ENCODE measurements at regions not wholly inside any gene's neighbourhood (a gene's known extent, or its start where the extent isn't known, plus 50 kb on each side); places are given as distances from the start of the nearest gene placed in this dataset.

- TF ChIP-seq ZNF121 (CRISPR knock-in tag; IDR thresholded peaks at IDR 0.05), result no peak
- TF ChIP-seq OVOL2 (CRISPR knock-in tag; IDR thresholded peaks at IDR 0.05; ENCODE audit: borderline replicate concordance), result no peak
- no peak for TF ChIP-seq IRF2 (CRISPR knock-in tag; IDR thresholded peaks at IDR 0.05; ENCODE audit: borderline replicate concordance, low read depth)
- TF ChIP-seq, protein P1, sequence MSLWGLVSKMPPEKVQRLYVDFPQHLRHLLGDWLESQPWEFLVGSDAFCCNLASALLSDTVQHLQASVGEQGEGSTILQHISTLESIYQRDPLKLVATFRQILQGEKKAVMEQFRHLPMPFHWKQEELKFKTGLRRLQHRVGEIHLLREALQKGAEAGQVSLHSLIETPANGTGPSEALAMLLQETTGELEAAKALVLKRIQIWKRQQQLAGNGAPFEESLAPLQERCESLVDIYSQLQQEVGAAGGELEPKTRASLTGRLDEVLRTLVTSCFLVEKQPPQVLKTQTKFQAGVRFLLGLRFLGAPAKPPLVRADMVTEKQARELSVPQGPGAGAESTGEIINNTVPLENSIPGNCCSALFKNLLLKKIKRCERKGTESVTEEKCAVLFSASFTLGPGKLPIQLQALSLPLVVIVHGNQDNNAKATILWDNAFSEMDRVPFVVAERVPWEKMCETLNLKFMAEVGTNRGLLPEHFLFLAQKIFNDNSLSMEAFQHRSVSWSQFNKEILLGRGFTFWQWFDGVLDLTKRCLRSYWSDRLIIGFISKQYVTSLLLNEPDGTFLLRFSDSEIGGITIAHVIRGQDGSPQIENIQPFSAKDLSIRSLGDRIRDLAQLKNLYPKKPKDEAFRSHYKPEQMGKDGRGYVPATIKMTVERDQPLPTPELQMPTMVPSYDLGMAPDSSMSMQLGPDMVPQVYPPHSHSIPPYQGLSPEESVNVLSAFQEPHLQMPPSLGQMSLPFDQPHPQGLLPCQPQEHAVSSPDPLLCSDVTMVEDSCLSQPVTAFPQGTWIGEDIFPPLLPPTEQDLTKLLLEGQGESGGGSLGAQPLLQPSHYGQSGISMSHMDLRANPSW (CRISPR knock-in tag; conservative IDR thresholded peaks at IDR 0.05; ENCODE audit: low read depth), result no peak
- TF ChIP-seq, protein P2, sequence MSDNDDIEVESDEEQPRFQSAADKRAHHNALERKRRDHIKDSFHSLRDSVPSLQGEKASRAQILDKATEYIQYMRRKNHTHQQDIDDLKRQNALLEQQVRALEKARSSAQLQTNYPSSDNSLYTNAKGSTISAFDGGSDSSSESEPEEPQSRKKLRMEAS (CRISPR knock-in tag; IDR thresholded peaks at IDR 0.05), result no peak
- TF ChIP-seq ETV6 (CRISPR knock-in tag; IDR thresholded peaks at IDR 0.05), result no peak
- TF ChIP-seq, protein P3, sequence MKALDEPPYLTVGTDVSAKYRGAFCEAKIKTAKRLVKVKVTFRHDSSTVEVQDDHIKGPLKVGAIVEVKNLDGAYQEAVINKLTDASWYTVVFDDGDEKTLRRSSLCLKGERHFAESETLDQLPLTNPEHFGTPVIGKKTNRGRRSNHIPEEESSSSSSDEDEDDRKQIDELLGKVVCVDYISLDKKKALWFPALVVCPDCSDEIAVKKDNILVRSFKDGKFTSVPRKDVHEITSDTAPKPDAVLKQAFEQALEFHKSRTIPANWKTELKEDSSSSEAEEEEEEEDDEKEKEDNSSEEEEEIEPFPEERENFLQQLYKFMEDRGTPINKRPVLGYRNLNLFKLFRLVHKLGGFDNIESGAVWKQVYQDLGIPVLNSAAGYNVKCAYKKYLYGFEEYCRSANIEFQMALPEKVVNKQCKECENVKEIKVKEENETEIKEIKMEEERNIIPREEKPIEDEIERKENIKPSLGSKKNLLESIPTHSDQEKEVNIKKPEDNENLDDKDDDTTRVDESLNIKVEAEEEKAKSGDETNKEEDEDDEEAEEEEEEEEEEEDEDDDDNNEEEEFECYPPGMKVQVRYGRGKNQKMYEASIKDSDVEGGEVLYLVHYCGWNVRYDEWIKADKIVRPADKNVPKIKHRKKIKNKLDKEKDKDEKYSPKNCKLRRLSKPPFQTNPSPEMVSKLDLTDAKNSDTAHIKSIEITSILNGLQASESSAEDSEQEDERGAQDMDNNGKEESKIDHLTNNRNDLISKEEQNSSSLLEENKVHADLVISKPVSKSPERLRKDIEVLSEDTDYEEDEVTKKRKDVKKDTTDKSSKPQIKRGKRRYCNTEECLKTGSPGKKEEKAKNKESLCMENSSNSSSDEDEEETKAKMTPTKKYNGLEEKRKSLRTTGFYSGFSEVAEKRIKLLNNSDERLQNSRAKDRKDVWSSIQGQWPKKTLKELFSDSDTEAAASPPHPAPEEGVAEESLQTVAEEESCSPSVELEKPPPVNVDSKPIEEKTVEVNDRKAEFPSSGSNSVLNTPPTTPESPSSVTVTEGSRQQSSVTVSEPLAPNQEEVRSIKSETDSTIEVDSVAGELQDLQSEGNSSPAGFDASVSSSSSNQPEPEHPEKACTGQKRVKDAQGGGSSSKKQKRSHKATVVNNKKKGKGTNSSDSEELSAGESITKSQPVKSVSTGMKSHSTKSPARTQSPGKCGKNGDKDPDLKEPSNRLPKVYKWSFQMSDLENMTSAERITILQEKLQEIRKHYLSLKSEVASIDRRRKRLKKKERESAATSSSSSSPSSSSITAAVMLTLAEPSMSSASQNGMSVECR (CRISPR knock-in tag; IDR thresholded peaks at IDR 0.05; ENCODE audit: borderline replicate concordance), result no peak
- no peak for TF ChIP-seq ZNF396 (CRISPR knock-in tag; IDR thresholded peaks at IDR 0.05; ENCODE audit: borderline replicate concordance)
- TF ChIP-seq, protein P4, sequence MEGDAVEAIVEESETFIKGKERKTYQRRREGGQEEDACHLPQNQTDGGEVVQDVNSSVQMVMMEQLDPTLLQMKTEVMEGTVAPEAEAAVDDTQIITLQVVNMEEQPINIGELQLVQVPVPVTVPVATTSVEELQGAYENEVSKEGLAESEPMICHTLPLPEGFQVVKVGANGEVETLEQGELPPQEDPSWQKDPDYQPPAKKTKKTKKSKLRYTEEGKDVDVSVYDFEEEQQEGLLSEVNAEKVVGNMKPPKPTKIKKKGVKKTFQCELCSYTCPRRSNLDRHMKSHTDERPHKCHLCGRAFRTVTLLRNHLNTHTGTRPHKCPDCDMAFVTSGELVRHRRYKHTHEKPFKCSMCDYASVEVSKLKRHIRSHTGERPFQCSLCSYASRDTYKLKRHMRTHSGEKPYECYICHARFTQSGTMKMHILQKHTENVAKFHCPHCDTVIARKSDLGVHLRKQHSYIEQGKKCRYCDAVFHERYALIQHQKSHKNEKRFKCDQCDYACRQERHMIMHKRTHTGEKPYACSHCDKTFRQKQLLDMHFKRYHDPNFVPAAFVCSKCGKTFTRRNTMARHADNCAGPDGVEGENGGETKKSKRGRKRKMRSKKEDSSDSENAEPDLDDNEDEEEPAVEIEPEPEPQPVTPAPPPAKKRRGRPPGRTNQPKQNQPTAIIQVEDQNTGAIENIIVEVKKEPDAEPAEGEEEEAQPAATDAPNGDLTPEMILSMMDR (IDR thresholded peaks at IDR 0.05), result no peak
Observed at GRCh38 chr3:162710332-162711112, 1213.9 kb downstream of the OTOL1 start.

Measured in WTC11 (cell line).